ENCODE measurements at regions not wholly inside any gene's neighbourhood (a gene's known extent, or its start where the extent isn't known, plus 50 kb on each side); places are given as distances from the start of the nearest gene placed in this dataset.

GRCh38 chr16:86064431-86065250 lies 165.7 kb downstream of the IRF8 start:
- no peaks in the 10 kb centered on the region for H3K27me3 ChIP-seq (replicated peaks; ENCODE audit: control insufficient read depth, insufficient read depth, low read length, poor library complexity, severe bottlenecking)
- H3K36me3 ChIP-seq (ENCODE audit: control insufficient read depth, insufficient read depth, low read length), result no peaks in the 10 kb centered on the region
- H3K9me3 ChIP-seq (ENCODE audit: control insufficient read depth, low read length), result no peaks in the 10 kb centered on the region
- H3K4me3 ChIP-seq (ENCODE audit: insufficient read depth, low read depth, low read length, poor library complexity, severe bottlenecking), result no peak overlapping the region
- DNase-seq, result no peak
- no peak overlapping the region for H3K27ac ChIP-seq (ENCODE audit: insufficient read depth, low read length, poor library complexity, severe bottlenecking)
- H3K4me1 ChIP-seq (ENCODE audit: control insufficient read depth, insufficient read depth, low read length, poor library complexity, severe bottlenecking), result no peaks in the 10 kb centered on the region

GRCh38 chr16:86065711-86066110 lies 166.7 kb downstream of the IRF8 start:
- H3K4me3 ChIP-seq (ENCODE audit: insufficient read depth, low read depth, low read length, poor library complexity, severe bottlenecking), result no peak overlapping the region
- no peaks in the 10 kb centered on the region for H3K9me3 ChIP-seq (ENCODE audit: control insufficient read depth, low read length)
- H3K27ac ChIP-seq (ENCODE audit: insufficient read depth, low read length, poor library complexity, severe bottlenecking), result no peak overlapping the region
- no peaks in the 10 kb centered on the region for H3K4me1 ChIP-seq (ENCODE audit: control insufficient read depth, insufficient read depth, low read length, poor library complexity, severe bottlenecking)
- H3K36me3 ChIP-seq (ENCODE audit: control insufficient read depth, insufficient read depth, low read length), result no peaks in the 10 kb centered on the region
- DNase-seq, result no peak
- H3K27me3 ChIP-seq (replicated peaks; ENCODE audit: control insufficient read depth, insufficient read depth, low read length, poor library complexity, severe bottlenecking), result no peaks in the 10 kb centered on the region

GRCh38 chr16:86066811-86067210 lies 167.8 kb downstream of the IRF8 start:
- DNase-seq, result no peak
- H3K9me3 ChIP-seq (ENCODE audit: control insufficient read depth, low read length), result no peaks in the 10 kb centered on the region
- H3K36me3 ChIP-seq (ENCODE audit: control insufficient read depth, insufficient read depth, low read length), result no peaks in the 10 kb centered on the region
- no peak overlapping the region for H3K27ac ChIP-seq (ENCODE audit: insufficient read depth, low read length, poor library complexity, severe bottlenecking)
- H3K27me3 ChIP-seq (replicated peaks; ENCODE audit: control insufficient read depth, insufficient read depth, low read length, poor library complexity, severe bottlenecking), result no peaks in the 10 kb centered on the region
- no peaks in the 10 kb centered on the region for H3K4me1 ChIP-seq (ENCODE audit: control insufficient read depth, insufficient read depth, low read length, poor library complexity, severe bottlenecking)
- no peak overlapping the region for H3K4me3 ChIP-seq (ENCODE audit: insufficient read depth, low read depth, low read length, poor library complexity, severe bottlenecking)

DNA sequence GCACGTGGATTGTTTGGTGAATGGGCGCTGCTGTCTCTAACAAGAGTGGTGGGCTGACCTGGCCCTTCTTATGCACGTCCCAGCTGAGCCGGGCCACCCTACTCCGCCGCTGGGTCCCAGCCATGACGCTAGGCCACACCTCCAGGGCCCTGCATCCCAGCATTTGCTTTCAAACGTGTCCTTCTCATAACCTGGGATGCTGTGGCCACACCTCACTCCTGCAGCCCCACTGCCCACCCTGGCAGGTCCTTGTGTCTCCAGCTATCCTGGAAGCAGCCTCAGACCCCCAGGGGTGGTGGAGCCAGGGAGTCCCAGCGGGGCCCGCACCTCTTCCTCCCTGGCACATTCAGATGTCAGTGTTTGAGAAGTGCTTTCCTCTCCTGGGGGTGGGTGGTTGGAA lies 168.6 kb downstream of the IRF8 start:
- H3K4me3 ChIP-seq (ENCODE audit: insufficient read depth, low read depth, low read length, poor library complexity, severe bottlenecking), result no peak overlapping the region
- no peaks in the 10 kb centered on the region for H3K27me3 ChIP-seq (replicated peaks; ENCODE audit: control insufficient read depth, insufficient read depth, low read length, poor library complexity, severe bottlenecking)
- H3K27ac ChIP-seq (ENCODE audit: insufficient read depth, low read length, poor library complexity, severe bottlenecking), result no peak overlapping the region
- no peaks in the 10 kb centered on the region for H3K36me3 ChIP-seq (ENCODE audit: control insufficient read depth, insufficient read depth, low read length)
- H3K4me1 ChIP-seq (ENCODE audit: control insufficient read depth, insufficient read depth, low read length, poor library complexity, severe bottlenecking), result no peaks in the 10 kb centered on the region
- DNase-seq, result no peak
- no peaks in the 10 kb centered on the region for H3K9me3 ChIP-seq (ENCODE audit: control insufficient read depth, low read length)

GRCh38 chr16:86067936-86068335 lies 169.0 kb downstream of the IRF8 start:
- Histone ChIP-seq H3K9me3 (ENCODE audit: control insufficient read depth, low read length) (no peaks in the 10 kb centered on the region), H3K4me3 (ENCODE audit: insufficient read depth, low read depth, low read length, poor library complexity, severe bottlenecking) (no peak overlapping the region), H3K27ac (ENCODE audit: insufficient read depth, low read length, poor library complexity, severe bottlenecking) (no peak overlapping the region), H3K27me3 (replicated peaks; ENCODE audit: control insufficient read depth, insufficient read depth, low read length, poor library complexity, severe bottlenecking) (no peaks in the 10 kb centered on the region), H3K4me1 (ENCODE audit: control insufficient read depth, insufficient read depth, low read length, poor library complexity, severe bottlenecking) (no peaks in the 10 kb centered on the region), H3K36me3 (ENCODE audit: control insufficient read depth, insufficient read depth, low read length) (no peaks in the 10 kb centered on the region)
- DNase-seq, result no peak

- Histone ChIP-seq H3K4me1 (ENCODE audit: control insufficient read depth, insufficient read depth, low read length, poor library complexity, severe bottlenecking) (no peaks in the 10 kb centered on the region), H3K36me3 (ENCODE audit: control insufficient read depth, insufficient read depth, low read length) (no peaks in the 10 kb centered on the region), H3K27ac (ENCODE audit: insufficient read depth, low read length, poor library complexity, severe bottlenecking) (no peak overlapping the region), H3K27me3 (replicated peaks; ENCODE audit: control insufficient read depth, insufficient read depth, low read length, poor library complexity, severe bottlenecking) (no peaks in the 10 kb centered on the region), H3K9me3 (ENCODE audit: control insufficient read depth, low read length) (no peaks in the 10 kb centered on the region), H3K4me3 (ENCODE audit: insufficient read depth, low read depth, low read length, poor library complexity, severe bottlenecking) (no peak overlapping the region)
- no peak for DNase-seq
Measured at GRCh38 chr16:86068722-86069121, 169.8 kb downstream of the IRF8 start.

- Histone ChIP-seq H3K9me3 (ENCODE audit: control insufficient read depth, low read length) (no peaks in the 10 kb centered on the region), H3K36me3 (ENCODE audit: control insufficient read depth, insufficient read depth, low read length) (no peaks in the 10 kb centered on the region), H3K27me3 (replicated peaks; ENCODE audit: control insufficient read depth, insufficient read depth, low read length, poor library complexity, severe bottlenecking) (no peaks in the 10 kb centered on the region), H3K4me1 (ENCODE audit: control insufficient read depth, insufficient read depth, low read length, poor library complexity, severe bottlenecking) (no peaks in the 10 kb centered on the region), H3K27ac (ENCODE audit: insufficient read depth, low read length, poor library complexity, severe bottlenecking) (no peak overlapping the region), H3K4me3 (ENCODE audit: insufficient read depth, low read depth, low read length, poor library complexity, severe bottlenecking) (no peak overlapping the region)
- DNase-seq, result no peak
Measured at GRCh38 chr16:86069736-86070298, 170.9 kb downstream of the IRF8 start.

GRCh38 chr16:86070484-86070883 lies 171.5 kb downstream of the IRF8 start:
- Histone ChIP-seq H3K27ac (ENCODE audit: insufficient read depth, low read length, poor library complexity, severe bottlenecking) (no peak overlapping the region), H3K36me3 (ENCODE audit: control insufficient read depth, insufficient read depth, low read length) (no peaks in the 10 kb centered on the region), H3K9me3 (ENCODE audit: control insufficient read depth, low read length) (no peaks in the 10 kb centered on the region), H3K4me3 (ENCODE audit: insufficient read depth, low read depth, low read length, poor library complexity, severe bottlenecking) (no peak overlapping the region), H3K4me1 (ENCODE audit: control insufficient read depth, insufficient read depth, low read length, poor library complexity, severe bottlenecking) (no peaks in the 10 kb centered on the region), H3K27me3 (replicated peaks; ENCODE audit: control insufficient read depth, insufficient read depth, low read length, poor library complexity, severe bottlenecking) (no peaks in the 10 kb centered on the region)
- DNase-seq, result no peak

DNA sequence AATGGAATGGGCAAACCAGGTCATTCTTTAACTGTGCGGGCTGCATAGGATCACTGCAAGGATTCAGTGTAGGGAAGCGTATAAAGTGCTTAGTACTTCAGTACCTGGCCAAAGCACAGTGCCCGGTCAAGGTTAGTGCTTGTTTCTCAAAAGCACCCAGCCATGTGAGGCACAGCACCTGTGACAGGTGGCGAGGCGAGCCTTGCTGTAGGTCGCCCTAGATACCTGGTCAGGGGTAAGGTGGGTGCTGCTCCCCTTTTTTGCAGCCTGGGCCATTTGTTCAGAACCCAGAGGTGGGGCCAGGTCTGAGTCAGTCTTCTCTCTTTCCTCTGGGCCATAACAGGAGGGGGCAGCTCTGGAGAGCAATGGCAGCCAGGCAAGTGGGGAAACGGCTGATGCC lies 172.0 kb downstream of the IRF8 start:
- no peak overlapping the region for H3K27ac ChIP-seq (ENCODE audit: insufficient read depth, low read length, poor library complexity, severe bottlenecking)
- H3K4me1 ChIP-seq (ENCODE audit: control insufficient read depth, insufficient read depth, low read length, poor library complexity, severe bottlenecking), result no peaks in the 10 kb centered on the region
- H3K27me3 ChIP-seq (replicated peaks; ENCODE audit: control insufficient read depth, insufficient read depth, low read length, poor library complexity, severe bottlenecking), result no peaks in the 10 kb centered on the region

GRCh38 chr16:86071611-86072240 lies 172.8 kb downstream of the IRF8 start:
- Histone ChIP-seq H3K4me3 (ENCODE audit: insufficient read depth, low read depth, low read length, poor library complexity, severe bottlenecking) (no peak overlapping the region), H3K4me1 (ENCODE audit: control insufficient read depth, insufficient read depth, low read length, poor library complexity, severe bottlenecking) (no peaks in the 10 kb centered on the region), H3K27me3 (replicated peaks; ENCODE audit: control insufficient read depth, insufficient read depth, low read length, poor library complexity, severe bottlenecking) (no peaks in the 10 kb centered on the region), H3K36me3 (ENCODE audit: control insufficient read depth, insufficient read depth, low read length) (no peaks in the 10 kb centered on the region), H3K27ac (ENCODE audit: insufficient read depth, low read length, poor library complexity, severe bottlenecking) (no peak overlapping the region), H3K9me3 (ENCODE audit: control insufficient read depth, low read length) (no peaks in the 10 kb centered on the region)
- no peak for DNase-seq

More for the DNA sequence above, 172.0 kb downstream of the IRF8 start:
- Histone ChIP-seq H3K36me3 (ENCODE audit: control insufficient read depth, insufficient read depth, low read length) (no peaks in the 10 kb centered on the region), H3K4me3 (ENCODE audit: insufficient read depth, low read depth, low read length, poor library complexity, severe bottlenecking) (no peak overlapping the region), H3K9me3 (ENCODE audit: control insufficient read depth, low read length) (no peaks in the 10 kb centered on the region)
- no peak for DNase-seq
